ENCODE measurements at regions not wholly inside any gene's neighbourhood (a gene's known extent, or its start where the extent isn't known, plus 50 kb on each side); places are given as distances from the start of the nearest gene placed in this dataset.

- ChIA-PET POLR2A (no interaction called here), RAD21 (ENCODE audit: unreplicated experiment) (no interaction called here), SMC1A (ENCODE audit: uncharacterized antibody, unreplicated experiment) (no interaction called here), CTCF (no interaction called here)
- DNase-seq (ENCODE audit: low read depth, low spot score) (no peak), FAIRE-seq (no peak), ATAC-seq (no peak)
- Histone ChIP-seq H3K9me3 (replicated peaks; ENCODE audit: control insufficient read depth, insufficient read depth, low read length) (no peaks in the 10 kb centered on the region), H3K79me2 (ENCODE audit: control insufficient read depth, insufficient read depth, low read length) (no peaks in the 10 kb centered on the region), H3K27me3 (replicated peaks in 1 of 2; ENCODE audit: control insufficient read depth in 2 of 2, insufficient read depth in 2 of 2, low read length in 1 of 2) (no peaks in the 10 kb centered on the region), H3K9ac (ENCODE audit: control insufficient read depth, insufficient read depth, low read length) (no peak overlapping the region), H3K4me3 (no peak overlapping the region), H3K4me2 (ENCODE audit: control insufficient read depth, insufficient read depth) (no peak overlapping the region), H2AFZ (ENCODE audit: control insufficient read depth, low read depth, low read length) (no peak overlapping the region), H3K4me1 (ENCODE audit: control insufficient read depth, insufficient read depth, low read length) (no peaks in the 10 kb centered on the region), H3K27ac (ENCODE audit: control insufficient read depth, insufficient read depth) (no peak overlapping the region), H4K20me1 (ENCODE audit: control insufficient read depth, insufficient read depth) (no peaks in the 10 kb centered on the region), H3K36me3 (ENCODE audit: control insufficient read depth in 2 of 2, insufficient read depth in 2 of 2, low read length in 1 of 2) (no peaks in the 10 kb centered on the region)
- in situ Hi-C loops (cut with MboI) (no loop called here), intact Hi-C loops (cut with micrococcal nuclease; ENCODE audit: unreplicated experiment) (no loop called here)
- no TSS peak for BruUV-seq (replicated peaks)
- WGBS (ENCODE audit: insufficient coverage, insufficient replicate concordance, low lambda C conversion rate, missing lambda C conversion rate) = 0% methylated on average over 2 of the region's 2 CpGs
- no peak for TF ChIP-seq KLF5 (IDR thresholded peaks at IDR 0.05; ENCODE audit: partially characterized antibody)
- no peak for TF ChIP-seq CBX5 (IDR thresholded peaks at IDR 0.05; ENCODE audit: low read depth)
- TF ChIP-seq BACH1 (IDR thresholded peaks at IDR 0.05; ENCODE audit: borderline replicate concordance) = no peak
- TF ChIP-seq MXI1 (IDR thresholded peaks at IDR 0.05; ENCODE audit: low read depth, low read length) = no peak
- TF ChIP-seq NFIC (IDR thresholded peaks at IDR 0.05; ENCODE audit: low read depth, low read length) = no peak
- TF ChIP-seq GABPA (IDR thresholded peaks at IDR 0.05; ENCODE audit: low read depth) = no peak
- TF ChIP-seq, protein P1, sequence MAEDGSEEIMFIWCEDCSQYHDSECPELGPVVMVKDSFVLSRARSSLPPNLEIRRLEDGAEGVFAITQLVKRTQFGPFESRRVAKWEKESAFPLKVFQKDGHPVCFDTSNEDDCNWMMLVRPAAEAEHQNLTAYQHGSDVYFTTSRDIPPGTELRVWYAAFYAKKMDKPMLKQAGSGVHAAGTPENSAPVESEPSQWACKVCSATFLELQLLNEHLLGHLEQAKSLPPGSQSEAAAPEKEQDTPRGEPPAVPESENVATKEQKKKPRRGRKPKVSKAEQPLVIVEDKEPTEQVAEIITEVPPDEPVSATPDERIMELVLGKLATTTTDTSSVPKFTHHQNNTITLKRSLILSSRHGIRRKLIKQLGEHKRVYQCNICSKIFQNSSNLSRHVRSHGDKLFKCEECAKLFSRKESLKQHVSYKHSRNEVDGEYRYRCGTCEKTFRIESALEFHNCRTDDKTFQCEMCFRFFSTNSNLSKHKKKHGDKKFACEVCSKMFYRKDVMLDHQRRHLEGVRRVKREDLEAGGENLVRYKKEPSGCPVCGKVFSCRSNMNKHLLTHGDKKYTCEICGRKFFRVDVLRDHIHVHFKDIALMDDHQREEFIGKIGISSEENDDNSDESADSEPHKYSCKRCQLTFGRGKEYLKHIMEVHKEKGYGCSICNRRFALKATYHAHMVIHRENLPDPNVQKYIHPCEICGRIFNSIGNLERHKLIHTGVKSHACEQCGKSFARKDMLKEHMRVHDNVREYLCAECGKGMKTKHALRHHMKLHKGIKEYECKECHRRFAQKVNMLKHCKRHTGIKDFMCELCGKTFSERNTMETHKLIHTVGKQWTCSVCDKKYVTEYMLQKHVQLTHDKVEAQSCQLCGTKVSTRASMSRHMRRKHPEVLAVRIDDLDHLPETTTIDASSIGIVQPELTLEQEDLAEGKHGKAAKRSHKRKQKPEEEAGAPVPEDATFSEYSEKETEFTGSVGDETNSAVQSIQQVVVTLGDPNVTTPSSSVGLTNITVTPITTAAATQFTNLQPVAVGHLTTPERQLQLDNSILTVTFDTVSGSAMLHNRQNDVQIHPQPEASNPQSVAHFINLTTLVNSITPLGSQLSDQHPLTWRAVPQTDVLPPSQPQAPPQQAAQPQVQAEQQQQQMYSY (CRISPR knock-in tag; IDR thresholded peaks at IDR 0.05) = no peak
- TF ChIP-seq, protein P2, sequence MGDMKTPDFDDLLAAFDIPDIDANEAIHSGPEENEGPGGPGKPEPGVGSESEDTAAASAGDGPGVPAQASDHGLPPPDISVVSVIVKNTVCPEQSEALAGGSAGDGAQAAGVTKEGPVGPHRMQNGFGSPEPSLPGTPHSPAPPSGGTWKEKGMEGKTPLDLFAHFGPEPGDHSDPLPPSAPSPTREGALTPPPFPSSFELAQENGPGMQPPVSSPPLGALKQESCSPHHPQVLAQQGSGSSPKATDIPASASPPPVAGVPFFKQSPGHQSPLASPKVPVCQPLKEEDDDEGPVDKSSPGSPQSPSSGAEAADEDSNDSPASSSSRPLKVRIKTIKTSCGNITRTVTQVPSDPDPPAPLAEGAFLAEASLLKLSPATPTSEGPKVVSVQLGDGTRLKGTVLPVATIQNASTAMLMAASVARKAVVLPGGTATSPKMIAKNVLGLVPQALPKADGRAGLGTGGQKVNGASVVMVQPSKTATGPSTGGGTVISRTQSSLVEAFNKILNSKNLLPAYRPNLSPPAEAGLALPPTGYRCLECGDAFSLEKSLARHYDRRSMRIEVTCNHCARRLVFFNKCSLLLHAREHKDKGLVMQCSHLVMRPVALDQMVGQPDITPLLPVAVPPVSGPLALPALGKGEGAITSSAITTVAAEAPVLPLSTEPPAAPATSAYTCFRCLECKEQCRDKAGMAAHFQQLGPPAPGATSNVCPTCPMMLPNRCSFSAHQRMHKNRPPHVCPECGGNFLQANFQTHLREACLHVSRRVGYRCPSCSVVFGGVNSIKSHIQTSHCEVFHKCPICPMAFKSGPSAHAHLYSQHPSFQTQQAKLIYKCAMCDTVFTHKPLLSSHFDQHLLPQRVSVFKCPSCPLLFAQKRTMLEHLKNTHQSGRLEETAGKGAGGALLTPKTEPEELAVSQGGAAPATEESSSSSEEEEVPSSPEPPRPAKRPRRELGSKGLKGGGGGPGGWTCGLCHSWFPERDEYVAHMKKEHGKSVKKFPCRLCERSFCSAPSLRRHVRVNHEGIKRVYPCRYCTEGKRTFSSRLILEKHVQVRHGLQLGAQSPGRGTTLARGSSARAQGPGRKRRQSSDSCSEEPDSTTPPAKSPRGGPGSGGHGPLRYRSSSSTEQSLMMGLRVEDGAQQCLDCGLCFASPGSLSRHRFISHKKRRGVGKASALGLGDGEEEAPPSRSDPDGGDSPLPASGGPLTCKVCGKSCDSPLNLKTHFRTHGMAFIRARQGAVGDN (IDR thresholded peaks at IDR 0.05) = no peak
- no peak for TF ChIP-seq ZNF622 (IDR thresholded peaks at IDR 0.05)
- TF ChIP-seq ZNF24 (IDR thresholded peaks at IDR 0.05) = no peak
- TF ChIP-seq BCL11A (IDR thresholded peaks at IDR 0.05; ENCODE audit: low read depth, low read length) = no peak
- TF ChIP-seq, protein P3, sequence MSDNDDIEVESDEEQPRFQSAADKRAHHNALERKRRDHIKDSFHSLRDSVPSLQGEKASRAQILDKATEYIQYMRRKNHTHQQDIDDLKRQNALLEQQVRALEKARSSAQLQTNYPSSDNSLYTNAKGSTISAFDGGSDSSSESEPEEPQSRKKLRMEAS (IDR thresholded peaks at IDR 0.05; ENCODE audit: low read depth, low read length) = no peak
Measured at GRCh38 chr4:130545596-130545995, 1449.6 kb downstream of the C4orf33 start.

Data from GM12878 (cell line).